Stimulated activated naive CD8-positive, alpha-beta T cell treated with anti-CD3 and anti-CD28 coated beads, Interleukin-15, amount 100 ng/mL, for 72 hours (primary cell): ENCODE measurements at regions not wholly inside any gene's neighbourhood (a gene's known extent, or its start where the extent isn't known, plus 50 kb on each side); places are given as distances from the start of the nearest gene placed in this dataset.

Experiments
- ATAC-seq: fragments of 150-1000 bp; cut with Tn5 transposase; 2 replicates; pipeline ENCODE4 v1.10.0; 2021; ENCODE audit warnings: mild to moderate bottlenecking, moderate library complexity
- DNase-seq, 2 donors: peaks; one replicate each; pipeline ENCODE4 v3.0.0; 2021 to 2022
- H3K27ac Mint-ChIP-seq, 2 donors: one replicate each; pipeline ENCODE4 v1.8.0; 2022; ENCODE audit warnings: mild to moderate bottlenecking in 2 of 2, mixed read lengths in 2 of 2, moderate library complexity in 2 of 2
- H3K27me3 Mint-ChIP-seq: one replicate; pipeline ENCODE4 v1.8.0; 2022; ENCODE audit warnings: mixed read lengths
- H3K4me1 Mint-ChIP-seq: one replicate; pipeline ENCODE4 v1.8.0; 2022; ENCODE audit warnings: mild to moderate bottlenecking, mixed read lengths
- H3K4me3 Mint-ChIP-seq, 2 donors: one replicate each; pipeline ENCODE4 v1.8.0; 2022; ENCODE audit warnings: mild to moderate bottlenecking in 2 of 2, mixed read lengths in 2 of 2, moderate library complexity in 1 of 2
- H3K9me3 Mint-ChIP-seq, 2 donors: one replicate each; pipeline ENCODE4 v1.8.0; 2022; ENCODE audit warnings: mixed read lengths in 2 of 2

- no peak overlapping the region for H3K4me3 Mint-ChIP-seq
- H3K27me3 Mint-ChIP-seq: peaks cover 10% of the 10 kb centered on the region
- no peaks in the 10 kb centered on the region for H3K4me1 Mint-ChIP-seq
- H3K9me3 Mint-ChIP-seq: peaks cover 20 to 21% of the 10 kb centered on the region in 2 donors
- DNase-seq (no peak), ATAC-seq (no peak)
- H3K27ac Mint-ChIP-seq: no peak overlapping the region
These were observed 69.2 kb upstream of the PDC start for GRCh38 chr1:186530109-186530508.

- peaks cover 19 to 23% of the 10 kb centered on the region in 2 donors for H3K9me3 Mint-ChIP-seq
- no peak overlapping the region for H3K4me3 Mint-ChIP-seq
- ATAC-seq (no peak), DNase-seq (no peak)
- H3K27me3 Mint-ChIP-seq: no peaks in the 10 kb centered on the region
- no peaks in the 10 kb centered on the region for H3K4me1 Mint-ChIP-seq
- no peak overlapping the region for H3K27ac Mint-ChIP-seq
These were observed 59.1 kb upstream of the PDC start for GRCh38 chr1:186519982-186520381.

DNA sequence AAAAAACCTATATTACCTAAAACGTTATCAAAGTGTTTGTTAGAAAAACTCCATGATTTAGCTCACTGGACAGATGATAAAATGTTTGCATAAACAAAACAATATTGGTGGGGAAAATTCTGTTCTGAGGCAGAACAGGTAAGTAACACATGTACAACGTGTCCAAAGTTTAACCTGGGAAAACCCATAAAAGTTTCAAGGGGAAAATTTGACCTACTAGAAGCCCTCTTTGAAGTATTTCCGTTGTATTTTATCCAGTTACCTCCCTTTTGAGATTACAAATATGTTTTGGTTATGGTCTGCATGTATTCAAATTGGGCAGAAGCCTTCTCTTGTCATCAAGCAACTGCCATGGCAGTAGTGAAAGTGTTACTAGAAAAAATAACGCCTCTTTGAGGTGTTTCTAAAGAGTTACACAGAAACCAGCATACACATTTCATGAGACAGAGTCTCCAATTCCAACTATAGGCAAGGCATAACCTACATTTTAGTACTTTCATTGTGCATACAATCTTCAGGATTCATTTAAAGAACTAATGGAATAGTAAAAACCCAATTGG is 58.0 kb upstream of the PDC start:
- no peaks in the 10 kb centered on the region for H3K4me1 Mint-ChIP-seq
- H3K27me3 Mint-ChIP-seq: no peaks in the 10 kb centered on the region
- no peak overlapping the region for H3K4me3 Mint-ChIP-seq
- peak; percentile 49 for ATAC-seq
- no peak overlapping the region for H3K27ac Mint-ChIP-seq
- no peak for DNase-seq
- H3K9me3 Mint-ChIP-seq: peaks cover 16 to 19% of the 10 kb centered on the region in 2 donors

DNA sequence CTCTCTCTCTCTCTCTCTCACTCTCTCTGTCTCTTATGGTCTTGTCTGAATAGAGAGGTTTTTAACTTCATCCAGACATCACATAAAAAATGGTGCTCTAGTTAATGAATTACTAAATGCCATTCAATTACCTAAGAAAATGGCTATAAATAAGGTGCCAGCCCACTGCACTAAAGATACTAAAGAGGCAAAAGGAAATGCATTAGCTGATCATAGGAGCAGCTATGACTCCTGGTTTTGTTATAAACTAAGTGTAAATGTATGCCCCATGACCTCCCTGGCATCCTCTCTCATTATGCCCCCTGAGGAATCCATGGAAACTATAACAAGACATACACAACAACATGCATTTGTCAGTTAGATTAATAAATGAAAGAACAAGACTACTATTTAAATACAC is 57.5 kb upstream of the PDC start:
- no peaks in the 10 kb centered on the region for H3K27me3 Mint-ChIP-seq
- no peak for DNase-seq
- no peaks in the 10 kb centered on the region for H3K4me1 Mint-ChIP-seq
- no peak overlapping the region for H3K27ac Mint-ChIP-seq
- no peak overlapping the region for H3K4me3 Mint-ChIP-seq
- ATAC-seq: no peak
- H3K9me3 Mint-ChIP-seq: peaks cover 11 to 19% of the 10 kb centered on the region in 2 donors

GRCh38 chr1:186514367-186514766 is 53.5 kb upstream of the PDC start:
- peaks cover 12% of the 10 kb centered on the region for H3K27me3 Mint-ChIP-seq
- no peak for ATAC-seq
- H3K9me3 Mint-ChIP-seq: peaks cover 5 to 16% of the 10 kb centered on the region in 2 donors
- no peak for DNase-seq
- no peaks in the 10 kb centered on the region for H3K4me1 Mint-ChIP-seq
- peak overlapping the region; percentile 42 to 69 for H3K27ac Mint-ChIP-seq
- H3K4me3 Mint-ChIP-seq: no peak overlapping the region

- Mint-ChIP-seq H3K4me3 (no peak overlapping the region), H3K27me3 (peaks cover 12% of the 10 kb centered on the region), H3K9me3 (peaks cover 5 to 21% of the 10 kb centered on the region in 2 donors), H3K4me1 (no peaks in the 10 kb centered on the region), H3K27ac (no peak overlapping the region)
- no peak for DNase-seq
- no peak for ATAC-seq
These were observed 52.6 kb upstream of the PDC start for GRCh38 chr1:186513526-186513925.

GRCh38 chr1:186512698-186513457 is 52.0 kb upstream of the PDC start:
- H3K27ac Mint-ChIP-seq: no peak overlapping the region
- H3K4me1 Mint-ChIP-seq: no peaks in the 10 kb centered on the region
- no peak overlapping the region for H3K4me3 Mint-ChIP-seq
- peaks cover 12% of the 10 kb centered on the region for H3K27me3 Mint-ChIP-seq
- ATAC-seq (no peak), DNase-seq (no peak)
- peaks cover 5 to 27% of the 10 kb centered on the region in 2 donors for H3K9me3 Mint-ChIP-seq

DNA sequence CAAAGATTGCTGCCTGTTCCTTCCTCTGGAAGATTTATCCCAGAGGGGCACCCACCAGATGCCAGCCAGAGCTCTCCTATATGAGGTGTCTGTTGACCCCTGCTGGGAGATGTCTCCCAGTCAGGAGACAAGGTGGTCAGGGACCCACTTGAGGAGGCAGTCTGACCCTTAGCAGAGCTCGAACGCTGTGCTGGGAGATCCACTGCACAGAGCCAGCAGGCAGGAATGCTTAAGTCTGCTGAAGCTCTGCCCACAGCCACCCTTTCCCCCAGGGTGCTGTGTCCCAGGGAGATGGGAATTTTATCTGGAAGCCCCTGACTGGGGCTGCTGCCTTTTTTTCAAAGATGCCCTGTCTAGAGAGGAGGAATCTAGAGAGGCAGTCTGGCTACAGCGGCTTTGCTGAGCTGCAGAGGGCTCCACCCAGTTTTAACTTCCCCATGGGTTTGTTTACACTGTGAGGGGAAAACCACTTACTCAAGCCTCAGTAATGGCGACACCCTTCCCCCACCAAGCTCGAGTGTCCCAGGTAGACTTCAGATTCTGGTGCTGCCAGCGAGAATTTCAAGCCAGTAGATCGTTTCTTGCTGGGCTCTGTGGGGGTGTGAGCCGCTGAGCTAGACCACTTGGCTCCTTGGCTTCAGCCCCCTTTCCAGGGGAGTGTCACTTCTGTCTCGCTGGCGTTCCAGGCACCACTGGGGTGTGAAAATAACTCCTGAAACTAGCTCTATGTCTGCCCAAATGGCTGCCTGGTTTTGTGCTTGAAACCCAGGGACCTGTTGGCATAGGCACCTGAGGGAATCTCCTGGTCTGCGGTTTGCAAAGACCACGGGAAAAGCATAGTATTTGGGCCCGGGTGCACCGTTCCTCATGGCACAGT is 51.1 kb upstream of the PDC start:
- no peak for DNase-seq
- no peaks in the 10 kb centered on the region for H3K4me1 Mint-ChIP-seq
- H3K27ac Mint-ChIP-seq: no peak overlapping the region
- H3K9me3 Mint-ChIP-seq: peaks cover 5 to 31% of the 10 kb centered on the region in 2 donors
- no peak overlapping the region for H3K4me3 Mint-ChIP-seq
- peaks cover 12% of the 10 kb centered on the region for H3K27me3 Mint-ChIP-seq
- no peak for ATAC-seq
